CD4-positive, CD25-positive, alpha-beta regulatory T cell (primary cell): ENCODE measurements at regions not wholly inside any gene's neighbourhood (a gene's known extent, or its start where the extent isn't known, plus 50 kb on each side); places are given as distances from the start of the nearest gene placed in this dataset.
"Not testable (repeated sequence)": the region's sequence is repeated elsewhere in the genome, so short reads cannot be mapped to it uniquely, and the experiment has no call there.

ENCODE experiments used
- ATAC-seq, 2 donors: fragments of 150-1000 bp; cut with Tn5 transposase; one replicate each; pipeline ENCODE4 v1.10.0; 2021; ENCODE audit warnings: low read depth in 2 of 2, moderate number of reproducible peaks in 2 of 2, moderate library complexity in 1 of 2
- DNase-seq, 3 donors: peaks; one replicate each; pipeline versions ENCODE4 v3.0.0 to v3.0.0-alpha.2; 2012 to 2022; ENCODE audit warnings: mixed read lengths in 1 of 3
- H3K27ac ChIP-seq: one replicate; pipeline ENCODE4 v1.7.0; 2013; ENCODE audit warnings: mild to moderate bottlenecking, low read length; ENCODE audit not compliant: insufficient read depth, poor library complexity, severe bottlenecking
- H3K27me3 ChIP-seq: one replicate; pipeline ENCODE4 v1.7.0; 2013; ENCODE audit warnings: low read length; ENCODE audit not compliant: control insufficient read depth, insufficient read depth
- H3K36me3 ChIP-seq: one replicate; pipeline ENCODE4 v1.7.0; 2013; ENCODE audit warnings: mild to moderate bottlenecking, low read length, moderate library complexity; ENCODE audit not compliant: control insufficient read depth, insufficient read depth
- H3K4me1 ChIP-seq: 2 replicates; pipeline ENCODE4 v1.7.0; 2013; ENCODE audit warnings: mild to moderate bottlenecking, low read length; ENCODE audit not compliant: insufficient read depth, control insufficient read depth, poor library complexity, severe bottlenecking
- H3K4me3 ChIP-seq: one replicate; pipeline ENCODE4 v1.7.0; 2013; ENCODE audit warnings: low read depth, mild to moderate bottlenecking, low read length, moderate library complexity
- H3K9me3 ChIP-seq, 2 experiments: 1 replicate in 1 of 2; 2 replicates in 1 of 2; pipeline ENCODE4 v1.7.0; 2013; ENCODE audit warnings: low read length in 2 of 2, mild to moderate bottlenecking in 1 of 2, moderate library complexity in 1 of 2; ENCODE audit not compliant: control insufficient read depth in 2 of 2
- H3K27ac Mint-ChIP-seq, 3 donors: one replicate each; pipeline ENCODE4 v1.8.0; 2020 to 2022; ENCODE audit warnings: mild to moderate bottlenecking in 3 of 3, mixed read lengths in 3 of 3, moderate library complexity in 2 of 3
- H3K27me3 Mint-ChIP-seq: one replicate; pipeline ENCODE4 v1.8.0; 2022; ENCODE audit warnings: mild to moderate bottlenecking, mixed read lengths
- H3K36me3 Mint-ChIP-seq: one replicate; pipeline ENCODE4 v1.8.0; 2020; ENCODE audit warnings: mixed read lengths
- H3K4me1 Mint-ChIP-seq, 4 donors: one replicate each; pipeline ENCODE4 v1.8.0; 2020 to 2022; ENCODE audit warnings: mixed read lengths in 4 of 4, mild to moderate bottlenecking in 1 of 4
- H3K4me3 Mint-ChIP-seq, 4 donors: one replicate each; pipeline ENCODE4 v1.8.0; 2020 to 2022; ENCODE audit warnings: mild to moderate bottlenecking in 4 of 4, mixed read lengths in 4 of 4, moderate library complexity in 3 of 4
- H3K9me3 Mint-ChIP-seq, 7 donors: one replicate each; pipeline ENCODE4 v1.8.0; 2020 to 2022; ENCODE audit warnings: mixed read lengths in 7 of 7, mild to moderate bottlenecking in 3 of 7, moderate library complexity in 2 of 7

DNA sequence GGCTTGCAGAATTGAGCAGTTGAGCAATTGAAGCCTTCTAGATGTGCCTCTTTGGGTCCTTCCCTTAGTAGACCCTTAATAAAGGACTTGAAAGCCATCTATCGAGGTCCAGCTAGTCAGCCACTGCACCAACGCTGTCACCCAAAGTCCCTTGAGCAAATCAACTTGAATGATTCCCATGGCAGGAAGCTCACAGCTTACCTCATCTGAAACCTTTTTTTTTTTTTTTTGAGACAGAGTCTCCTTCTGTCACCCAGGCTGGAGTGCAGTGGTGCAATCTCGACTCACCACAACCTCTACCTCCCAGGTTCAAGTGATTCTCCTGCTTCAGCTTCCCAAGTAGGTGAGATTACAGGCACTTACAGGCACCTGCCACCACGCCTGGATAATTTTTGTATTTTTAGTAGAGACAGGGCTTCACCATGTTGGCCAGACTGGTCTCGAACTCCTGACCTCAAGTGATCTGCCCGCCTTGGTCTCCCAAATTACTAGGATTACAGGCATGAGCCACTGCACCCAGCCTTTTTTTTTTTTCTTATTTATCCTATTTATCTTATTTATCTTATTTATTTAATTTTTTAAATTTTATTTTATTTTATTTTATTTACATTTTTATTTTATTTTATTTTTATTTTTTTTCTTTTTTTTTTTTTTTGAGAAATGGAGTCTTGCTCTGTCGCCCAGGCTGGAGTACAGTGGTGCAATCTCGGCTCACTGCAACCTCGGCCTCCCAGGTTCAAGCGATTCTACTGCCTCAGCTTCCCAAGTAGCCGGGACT, 143.8 kb downstream of the NUFIP1 start:
- H3K4me3 Mint-ChIP-seq, H3K4me1 ChIP-seq, H3K36me3 Mint-ChIP-seq, H3K36me3 ChIP-seq, H3K27me3 ChIP-seq, H3K9me3 Mint-ChIP-seq, DNase-seq, H3K27ac ChIP-seq, H3K4me1 Mint-ChIP-seq, H3K4me3 ChIP-seq, H3K27ac Mint-ChIP-seq, ATAC-seq, H3K27me3 Mint-ChIP-seq, H3K9me3 ChIP-seq: not testable (repeated sequence)

DNA sequence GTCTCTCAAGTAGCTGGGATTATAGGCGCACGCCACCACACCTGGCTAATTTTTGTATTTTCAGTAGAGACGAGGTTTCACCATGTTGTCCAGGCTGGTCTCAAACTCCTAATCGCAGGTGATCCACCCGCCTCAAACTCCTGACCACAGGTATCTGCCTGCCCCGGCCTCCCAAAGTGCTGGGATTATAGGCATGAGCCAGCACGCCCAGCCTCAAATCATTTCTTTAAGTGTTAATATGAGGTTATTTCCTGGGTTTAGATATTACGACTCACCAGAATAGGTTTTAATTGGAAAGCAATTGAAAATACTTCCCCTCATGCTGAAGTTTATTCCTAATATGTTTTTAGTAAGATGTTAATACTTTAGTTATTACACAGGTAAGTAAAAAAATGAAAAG, 144.5 kb downstream of the NUFIP1 start:
- Histone ChIP-seq H3K27me3 (no peaks in the 10 kb centered on the region), H3K4me3 (no peak overlapping the region), H3K4me1 (no peaks in the 10 kb centered on the region), H3K27ac (no peak overlapping the region), H3K36me3 (no peaks in the 10 kb centered on the region), H3K9me3 (no peaks in the 10 kb centered on the region)
- Mint-ChIP-seq H3K4me3 (no peak overlapping the region), H3K9me3 (peaks cover 0 to 2% (median 0%) of the 10 kb centered on the region in 7 donors), H3K27me3 (peaks cover 4% of the 10 kb centered on the region), H3K36me3 (no peaks in the 10 kb centered on the region), H3K4me1 (no peaks in the 10 kb centered on the region), H3K27ac (no peak overlapping the region)
- DNase-seq (no peak), ATAC-seq (no peak)

DNA sequence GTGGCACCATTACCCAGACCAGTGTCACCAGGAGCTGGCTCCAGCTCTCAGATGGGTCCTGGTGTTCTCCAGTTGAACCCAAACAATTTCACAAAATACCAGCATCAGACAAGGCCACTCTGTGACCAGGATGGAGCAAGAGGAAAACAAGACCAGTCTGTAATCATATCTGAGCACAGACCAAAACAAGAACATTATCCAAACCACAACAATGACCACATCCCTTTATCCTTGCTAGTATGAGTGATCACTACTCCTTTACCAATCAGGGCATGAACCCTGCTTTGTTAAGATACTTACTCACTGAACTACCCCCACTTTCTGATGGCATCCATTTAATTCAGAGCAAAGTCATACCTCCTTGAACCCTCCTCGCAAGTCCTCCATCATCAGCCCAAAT, 145.9 kb downstream of the NUFIP1 start:
- H3K4me3 ChIP-seq: no peak overlapping the region
- H3K27ac ChIP-seq: no peak overlapping the region
- peaks cover 0 to 2% (median 0%) of the 10 kb centered on the region in 7 donors for H3K9me3 Mint-ChIP-seq
- H3K9me3 ChIP-seq: no peaks in the 10 kb centered on the region
- H3K27ac Mint-ChIP-seq: no peak overlapping the region
- H3K4me1 Mint-ChIP-seq: no peaks in the 10 kb centered on the region
- no peaks in the 10 kb centered on the region for H3K27me3 ChIP-seq
- no peak for DNase-seq
- peaks cover 4% of the 10 kb centered on the region for H3K27me3 Mint-ChIP-seq
- no peaks in the 10 kb centered on the region for H3K4me1 ChIP-seq
- no peaks in the 10 kb centered on the region for H3K36me3 Mint-ChIP-seq
- H3K4me3 Mint-ChIP-seq: no peak overlapping the region
- no peaks in the 10 kb centered on the region for H3K36me3 ChIP-seq
- ATAC-seq: no peak

DNA sequence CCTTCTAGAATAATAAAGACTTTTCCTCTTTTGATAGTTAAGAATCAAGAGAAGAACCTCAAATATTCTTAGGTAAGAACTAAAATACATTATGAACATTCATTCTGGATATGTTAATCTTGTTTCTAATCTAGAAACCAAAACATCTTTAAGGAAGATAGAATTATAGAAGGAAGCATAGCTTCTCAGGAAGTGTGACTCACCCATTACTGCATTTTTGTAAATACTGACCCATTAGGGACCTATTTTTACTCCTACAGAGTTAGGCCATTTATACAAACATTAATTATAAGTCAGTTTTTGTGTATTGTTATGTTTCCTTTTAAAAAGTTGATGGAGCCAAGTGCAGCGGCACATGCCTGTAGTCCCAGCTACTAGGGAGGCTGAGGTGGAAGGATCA, 147.1 kb downstream of the NUFIP1 start:
- H3K27ac ChIP-seq: no peak overlapping the region
- no peak for ATAC-seq
- no peaks in the 10 kb centered on the region for H3K36me3 ChIP-seq
- peaks cover 4% of the 10 kb centered on the region for H3K27me3 Mint-ChIP-seq
- H3K36me3 Mint-ChIP-seq: no peaks in the 10 kb centered on the region
- H3K9me3 Mint-ChIP-seq: peaks cover 0 to 2% (median 0%) of the 10 kb centered on the region in 7 donors
- no peaks in the 10 kb centered on the region for H3K4me1 Mint-ChIP-seq
- DNase-seq: no peak
- no peaks in the 10 kb centered on the region for H3K27me3 ChIP-seq
- H3K9me3 ChIP-seq: no peaks in the 10 kb centered on the region
- no peak overlapping the region for H3K4me3 Mint-ChIP-seq
- H3K27ac Mint-ChIP-seq: no peak overlapping the region
- no peak overlapping the region for H3K4me3 ChIP-seq
- H3K4me1 ChIP-seq: no peaks in the 10 kb centered on the region

DNA sequence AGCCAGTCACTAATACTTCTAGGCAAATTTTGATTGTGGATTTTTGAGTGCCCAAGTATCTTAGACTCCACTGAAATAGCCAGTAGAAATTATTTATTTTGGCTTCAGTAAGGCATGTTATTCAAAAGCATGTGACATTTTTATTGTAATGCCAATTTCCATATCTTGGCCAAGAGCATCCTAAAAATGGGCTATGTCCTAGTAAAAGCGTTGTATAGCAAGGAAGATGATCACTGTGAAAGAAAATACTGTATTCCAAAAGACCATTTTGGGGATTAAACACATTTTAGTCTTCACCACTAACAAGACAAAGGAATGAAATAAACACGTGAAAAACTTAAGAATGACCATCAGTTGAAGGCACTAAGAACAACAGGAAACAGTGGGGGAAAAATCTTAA, 149.1 kb downstream of the NUFIP1 start:
- Histone ChIP-seq H3K36me3 (no peaks in the 10 kb centered on the region), H3K27ac (no peak overlapping the region), H3K4me3 (no peak overlapping the region), H3K4me1 (no peaks in the 10 kb centered on the region), H3K27me3 (no peaks in the 10 kb centered on the region), H3K9me3 (no peaks in the 10 kb centered on the region)
- Mint-ChIP-seq H3K4me3 (no peak overlapping the region), H3K27ac (no peak overlapping the region), H3K4me1 (no peaks in the 10 kb centered on the region), H3K36me3 (no peaks in the 10 kb centered on the region), H3K9me3 (peaks cover 0 to 2% (median 0%) of the 10 kb centered on the region in 7 donors), H3K27me3 (peaks cover under 1% of the 10 kb centered on the region)
- ATAC-seq (no peak), DNase-seq (no peak)

DNA sequence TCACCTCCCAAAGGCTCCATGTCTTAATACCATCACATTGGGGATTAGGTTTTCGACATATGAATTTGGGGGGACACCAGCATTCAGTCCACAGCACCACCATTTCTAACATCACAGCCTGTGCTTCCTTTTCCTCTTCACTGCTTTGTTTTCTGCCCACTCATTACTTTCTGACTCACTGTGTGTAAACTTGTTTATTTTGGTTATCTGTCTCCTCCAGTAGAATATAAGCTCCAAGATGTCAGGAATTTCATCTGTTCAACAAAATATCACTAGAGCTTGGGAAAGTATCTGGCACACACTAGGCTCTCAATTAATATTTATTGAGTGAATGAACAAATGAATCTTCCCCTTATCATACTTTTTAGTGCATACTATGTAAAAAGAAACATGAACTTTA, 152.0 kb downstream of the NUFIP1 start:
- no peaks in the 10 kb centered on the region for H3K36me3 Mint-ChIP-seq
- Histone ChIP-seq H3K36me3 (no peaks in the 10 kb centered on the region), H3K4me1 (no peaks in the 10 kb centered on the region), H3K4me3 (no peak overlapping the region), H3K27me3 (no peaks in the 10 kb centered on the region), H3K27ac (no peak overlapping the region), H3K9me3 (no peaks in the 10 kb centered on the region)
- H3K9me3 Mint-ChIP-seq: no peaks in the 10 kb centered on the region
- H3K4me3 Mint-ChIP-seq: no peak overlapping the region
- no peaks in the 10 kb centered on the region for H3K4me1 Mint-ChIP-seq
- DNase-seq (no peak), ATAC-seq (no peak)
- no peak overlapping the region for H3K27ac Mint-ChIP-seq
- peaks cover 5% of the 10 kb centered on the region for H3K27me3 Mint-ChIP-seq

DNA sequence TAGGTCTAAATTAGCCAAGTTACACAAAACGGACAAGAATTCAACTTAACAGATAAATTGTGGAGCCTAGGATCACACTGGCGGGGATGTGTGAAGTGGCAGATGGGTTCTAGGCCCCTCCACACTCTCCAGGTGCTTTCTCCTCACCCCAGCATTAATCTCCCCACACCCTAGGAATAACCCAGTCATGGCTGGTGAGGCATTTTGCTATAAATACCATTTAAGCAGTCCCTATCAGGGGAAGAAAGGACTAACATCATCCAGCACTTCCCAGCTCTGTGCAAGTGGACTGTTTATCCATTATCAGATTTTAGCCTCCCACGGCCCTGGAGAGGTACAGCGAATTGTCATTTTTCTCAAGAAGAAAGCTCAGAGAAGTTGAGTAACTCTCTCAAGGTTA, 154.9 kb downstream of the NUFIP1 start:
- H3K4me1 ChIP-seq: no peaks in the 10 kb centered on the region
- no peaks in the 10 kb centered on the region for H3K27me3 ChIP-seq
- Mint-ChIP-seq H3K9me3 (no peaks in the 10 kb centered on the region), H3K4me3 (no peak overlapping the region), H3K27ac (no peak overlapping the region), H3K27me3 (peaks cover 9% of the 10 kb centered on the region), H3K36me3 (no peaks in the 10 kb centered on the region), H3K4me1 (no peaks in the 10 kb centered on the region)
- no peaks in the 10 kb centered on the region for H3K9me3 ChIP-seq
- H3K36me3 ChIP-seq: no peaks in the 10 kb centered on the region
- no peak overlapping the region for H3K27ac ChIP-seq
- DNase-seq (no peak), ATAC-seq (no peak)
- no peak overlapping the region for H3K4me3 ChIP-seq

DNA sequence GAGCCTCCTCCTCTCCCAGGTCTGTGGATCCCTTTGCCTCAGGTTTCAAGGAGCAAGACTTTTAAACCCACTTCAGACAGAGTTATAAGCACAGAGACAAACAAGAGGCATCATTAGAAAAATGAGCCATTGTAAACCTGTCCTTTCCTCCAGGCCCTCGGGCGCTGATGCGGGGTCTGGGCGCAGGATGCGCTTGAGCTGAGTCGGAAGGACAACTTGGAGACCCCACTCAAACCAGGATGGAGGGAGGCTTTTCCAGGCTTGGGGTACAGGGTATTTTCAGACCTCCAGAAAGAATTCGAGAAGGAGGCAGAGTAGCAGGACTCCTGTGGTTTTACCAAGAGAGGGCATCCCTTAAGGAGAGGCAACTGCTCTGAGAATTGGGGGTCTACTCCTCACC, 155.6 kb downstream of the NUFIP1 start:
- H3K27me3 ChIP-seq: no peaks in the 10 kb centered on the region
- no peak overlapping the region for H3K4me3 ChIP-seq
- ATAC-seq: no peak
- H3K36me3 ChIP-seq: no peaks in the 10 kb centered on the region
- no peak for DNase-seq
- H3K9me3 Mint-ChIP-seq: no peaks in the 10 kb centered on the region
- no peaks in the 10 kb centered on the region for H3K4me1 ChIP-seq
- peaks cover 9% of the 10 kb centered on the region for H3K27me3 Mint-ChIP-seq
- no peak overlapping the region for H3K27ac Mint-ChIP-seq
- no peaks in the 10 kb centered on the region for H3K9me3 ChIP-seq
- H3K4me3 Mint-ChIP-seq: no peak overlapping the region
- no peak overlapping the region for H3K27ac ChIP-seq
- no peaks in the 10 kb centered on the region for H3K36me3 Mint-ChIP-seq
- no peaks in the 10 kb centered on the region for H3K4me1 Mint-ChIP-seq
